Osteoblast (primary cell): ENCODE measurements at regions not wholly inside any gene's neighbourhood (a gene's known extent, or its start where the extent isn't known, plus 50 kb on each side); places are given as distances from the start of the nearest gene placed in this dataset.

Experiments used
- DNase-seq: peaks from one replicate; pipeline ENCODE4 v3.0.0; 2011; ENCODE audit warnings: low spot score, mixed read lengths; ENCODE audit not compliant: insufficient read length; ENCODE audit errors: missing footprints
- H2AFZ ChIP-seq: 2 replicates; pipeline ENCODE4 v1.6.0; 2011; ENCODE audit warnings: mild to moderate bottlenecking, low read length
- H3K27ac ChIP-seq: 2 replicates; pipeline ENCODE4 v1.5.1; 2011; ENCODE audit warnings: mild to moderate bottlenecking, low read depth, low read length, moderate library complexity
- H3K27me3 ChIP-seq: 2 replicates; pipeline ENCODE4 v1.6.0; 2012; ENCODE audit warnings: mild to moderate bottlenecking, control low read depth, inconsistent platforms, low read length, moderate library complexity; ENCODE audit not compliant: insufficient read depth
- H3K36me3 ChIP-seq: 2 replicates; pipeline ENCODE4 v1.5.1; 2011; ENCODE audit warnings: mild to moderate bottlenecking, low read length, control low read depth, moderate library complexity; ENCODE audit not compliant: insufficient read depth
- H3K4me1 ChIP-seq: 2 replicates; pipeline ENCODE4 v1.5.1; 2011; ENCODE audit warnings: mild to moderate bottlenecking, low read length, control low read depth, moderate library complexity; ENCODE audit not compliant: insufficient read depth
- H3K4me2 ChIP-seq: 2 replicates; pipeline ENCODE4 v1.6.0; 2011; ENCODE audit warnings: mild to moderate bottlenecking, low read length; ENCODE audit not compliant: insufficient read depth
- H3K4me3 ChIP-seq: fragments of 200-600 bp; sonication (generic); 3 replicates; pipeline ENCODE4 v1.5.1; 2012; ENCODE audit warnings: mild to moderate bottlenecking, low read length, inconsistent platforms; ENCODE audit not compliant: insufficient read depth
- H3K79me2 ChIP-seq: 2 replicates; pipeline ENCODE4 v1.6.0; 2012; ENCODE audit warnings: mild to moderate bottlenecking, low read length, control low read depth, inconsistent platforms; ENCODE audit not compliant: insufficient read depth
- H3K9me3 ChIP-seq: 2 replicates; pipeline ENCODE4 v1.5.1; 2011; ENCODE audit warnings: low read depth, low read length, control low read depth
- H4K20me1 ChIP-seq: 2 replicates; pipeline ENCODE4 v1.6.0; 2012; ENCODE audit warnings: mild to moderate bottlenecking, low read length, control low read depth; ENCODE audit not compliant: insufficient read depth
- CTCF ChIP-seq: IDR thresholded peaks from 2 replicates; pipeline ENCODE4 v1.5.1; 2011; ENCODE audit warnings: mild to moderate bottlenecking, low read depth, low read length, moderate library complexity; ENCODE audit errors: extremely low read depth

- H3K9me3 ChIP-seq, result no peaks in the 10 kb centered on the region
- H4K20me1 ChIP-seq, result no peaks in the 10 kb centered on the region
- no peak for TF ChIP-seq CTCF
- H3K27ac ChIP-seq, result no peak overlapping the region
- H3K36me3 ChIP-seq, result no peaks in the 10 kb centered on the region
- no peak for DNase-seq
- no peaks in the 10 kb centered on the region for H3K27me3 ChIP-seq
- no peaks in the 10 kb centered on the region for H3K79me2 ChIP-seq
- no peak overlapping the region for H3K4me2 ChIP-seq
- H3K4me1 ChIP-seq, result peaks cover 8% of the 10 kb centered on the region
- no peak overlapping the region for H2AFZ ChIP-seq
- H3K4me3 ChIP-seq, result no peak overlapping the region
Measured at GRCh38 chr9:115765060-115765459, 388.5 kb upstream of the PAPPA start.

- Histone ChIP-seq H3K36me3 (no peaks in the 10 kb centered on the region), H3K9me3 (no peaks in the 10 kb centered on the region), H2AFZ (no peak overlapping the region), H4K20me1 (no peaks in the 10 kb centered on the region), H3K4me2 (no peak overlapping the region), H3K27me3 (no peaks in the 10 kb centered on the region), H3K4me3 (no peak overlapping the region), H3K79me2 (no peaks in the 10 kb centered on the region), H3K4me1 (peaks cover 8% of the 10 kb centered on the region), H3K27ac (no peak overlapping the region)
- no peak for TF ChIP-seq CTCF
- DNase-seq, result no peak
Measured at GRCh38 chr9:115766370-115766955, 387.1 kb upstream of the PAPPA start.

- Histone ChIP-seq H3K79me2 (no peaks in the 10 kb centered on the region), H3K9me3 (no peaks in the 10 kb centered on the region), H3K27ac (no peak overlapping the region), H2AFZ (no peak overlapping the region), H3K4me1 (no peaks in the 10 kb centered on the region), H3K4me3 (no peak overlapping the region), H3K27me3 (no peaks in the 10 kb centered on the region), H4K20me1 (no peaks in the 10 kb centered on the region), H3K36me3 (no peaks in the 10 kb centered on the region), H3K4me2 (no peak overlapping the region)
- TF ChIP-seq CTCF, result no peak
- no peak for DNase-seq
Measured at GRCh38 chr9:115770521-115770920, 383.1 kb upstream of the PAPPA start.

GRCh38 chr9:115775659-115776058 lies 377.9 kb upstream of the PAPPA start:
- Histone ChIP-seq H3K4me3 (no peak overlapping the region), H2AFZ (no peak overlapping the region), H3K36me3 (no peaks in the 10 kb centered on the region), H4K20me1 (no peaks in the 10 kb centered on the region), H3K4me2 (no peak overlapping the region), H3K4me1 (no peaks in the 10 kb centered on the region), H3K79me2 (no peaks in the 10 kb centered on the region), H3K9me3 (no peaks in the 10 kb centered on the region), H3K27ac (no peak overlapping the region), H3K27me3 (no peaks in the 10 kb centered on the region)
- no peak for TF ChIP-seq CTCF
- DNase-seq, result no peak
